HEK293 (cell line): ENCODE measurements at regions not wholly inside any gene's neighbourhood (a gene's known extent, or its start where the extent isn't known, plus 50 kb on each side); places are given as distances from the start of the nearest gene placed in this dataset.

Experiments used
- CTCF ChIA-PET: fragments of 350-600 bp; formaldehyde crosslinking; extraction: SDS; loops from one replicate; lab custom pipeline; 2021; ENCODE audit warnings: antibody characterized with exemption; lab: Yijun Ruan, JAX
- POLR2A ChIA-PET: fragments of 300-600 bp; formaldehyde crosslinking; extraction: SDS; loops from one replicate; lab custom pipeline; 2020; ENCODE audit warnings: antibody characterized with exemption, inconsistent platforms; lab: Yijun Ruan, JAX
- H3K27ac ChIP-seq: fragments of 200-500 bp; sonication (Bioruptor generic); 2 replicates; pipeline ENCODE4 v1.5.1; 2014; ENCODE audit warnings: low read depth, low read length, control low read depth, inconsistent platforms; ENCODE audit errors: extremely low read depth
- H3K36me3 ChIP-seq, 2 experiments: fragments of 200-500 bp in 1 of 2; sonication (Bioruptor generic) in 1 of 2; 1 replicate in 1 of 2; 2 replicates in 1 of 2; pipeline ENCODE4 v1.5.1; 2014 to 2017; ENCODE audit warnings: inconsistent platforms in 2 of 2, low read length in 2 of 2; ENCODE audit not compliant: control insufficient read depth in 2 of 2, insufficient read depth in 1 of 2
- H3K4me1 ChIP-seq: fragments of 200-500 bp; sonication (Bioruptor generic); 2 replicates; pipeline ENCODE4 v1.5.1; 2014; ENCODE audit warnings: mild to moderate bottlenecking, low read length, inconsistent platforms; ENCODE audit not compliant: control insufficient read depth, insufficient read depth
- H3K4me3 ChIP-seq: 2 replicates; pipeline ENCODE4 v1.5.1; 2011; ENCODE audit warnings: low read depth, mild to moderate bottlenecking, control low read depth, low read length, moderate library complexity
- H3K9me3 ChIP-seq: fragments of 200-500 bp; sonication (Bioruptor generic); 2 replicates; pipeline ENCODE4 v1.5.1; 2014; ENCODE audit warnings: low read depth, low read length, inconsistent platforms; ENCODE audit not compliant: control insufficient read depth, insufficient read depth
- GLI2 ChIP-seq: fragments of 450-650 bp; formaldehyde crosslinking; IDR thresholded peaks from 2 replicates; pipeline ENCODE4; 2017; ENCODE audit warnings: missing biosample characterization, missing genetic modification characterization, low read depth, borderline replicate concordance
- SP3 ChIP-seq: fragments of 450-650 bp; formaldehyde crosslinking; IDR thresholded peaks from 2 replicates; pipeline ENCODE4 v1.5.1; 2016; ENCODE audit warnings: missing biosample characterization, missing genetic modification characterization
- TSHZ1 ChIP-seq: fragments of 450-650 bp; formaldehyde crosslinking; IDR thresholded peaks from 2 replicates; pipeline ENCODE4 v1.5.1; 2016; ENCODE audit warnings: missing biosample characterization, missing genetic modification characterization, borderline replicate concordance
- ZBTB1 ChIP-seq: fragments of 450-650 bp; formaldehyde crosslinking; IDR thresholded peaks from 2 replicates; pipeline ENCODE4 v1.5.1; 2016; ENCODE audit warnings: missing biosample characterization, missing genetic modification characterization
- ZBTB11 ChIP-seq: fragments of 450-650 bp; formaldehyde crosslinking; conservative IDR thresholded peaks from 2 replicates; pipeline ENCODE4 v1.5.1; 2016; ENCODE audit warnings: low read depth, missing biosample characterization, missing genetic modification characterization
- ZNF146 ChIP-seq: fragments of 450-650 bp; formaldehyde crosslinking; IDR thresholded peaks from 2 replicates; pipeline ENCODE4 v1.5.1; 2016; ENCODE audit warnings: missing biosample characterization, missing genetic modification characterization
- ZNF174 ChIP-seq: fragments of 450-650 bp; formaldehyde crosslinking; IDR thresholded peaks from 2 replicates; pipeline ENCODE4 v1.5.0; 2017; ENCODE audit warnings: missing biosample characterization, mild to moderate bottlenecking, missing genetic modification characterization
- ZNF324 ChIP-seq: fragments of 450-650 bp; formaldehyde crosslinking; IDR thresholded peaks from 2 replicates; pipeline ENCODE4 v1.5.1; 2016; ENCODE audit warnings: missing biosample characterization, missing genetic modification characterization
- ZNF341 ChIP-seq: fragments of 450-650 bp; formaldehyde crosslinking; IDR thresholded peaks from 2 replicates; pipeline ENCODE4; 2016; ENCODE audit warnings: low read depth, missing biosample characterization, missing genetic modification characterization
- ZNF433 ChIP-seq: fragments of 450-650 bp; formaldehyde crosslinking; IDR thresholded peaks from 2 replicates; pipeline ENCODE4 v1.5.1; 2016; ENCODE audit warnings: missing biosample characterization, missing genetic modification characterization, low read depth
- ZNF449 ChIP-seq: fragments of 450-650 bp; formaldehyde crosslinking; IDR thresholded peaks from 2 replicates; pipeline ENCODE4 v1.5.1; 2017; ENCODE audit warnings: missing biosample characterization, mild to moderate bottlenecking, missing genetic modification characterization, moderate library complexity
- ZNF501 ChIP-seq: fragments of 450-650 bp; formaldehyde crosslinking; IDR thresholded peaks from 2 replicates; pipeline ENCODE4 v1.5.1; 2016; ENCODE audit warnings: missing biosample characterization, missing genetic modification characterization
- ZNF544 ChIP-seq: fragments of 450-650 bp; formaldehyde crosslinking; IDR thresholded peaks from 2 replicates; pipeline ENCODE4 v1.5.0; 2017; ENCODE audit warnings: missing biosample characterization, missing genetic modification characterization
- ZNF549 ChIP-seq: fragments of 450-650 bp; IDR thresholded peaks from 2 replicates; pipeline ENCODE4 v1.5.1; 2018; ENCODE audit warnings: missing biosample characterization, missing genetic modification characterization, mild to moderate bottlenecking, inconsistent platforms, moderate library complexity
- ZNF558 ChIP-seq: fragments of 450-650 bp; formaldehyde crosslinking; IDR thresholded peaks from 2 replicates; pipeline ENCODE4 v1.5.1; 2016; ENCODE audit warnings: missing biosample characterization, missing genetic modification characterization
- ZNF707 ChIP-seq: fragments of 450-650 bp; formaldehyde crosslinking; IDR thresholded peaks from 2 replicates; pipeline ENCODE4 v1.5.1; 2016; ENCODE audit warnings: missing biosample characterization, missing genetic modification characterization
- ZNF791 ChIP-seq: fragments of 450-650 bp; formaldehyde crosslinking; IDR thresholded peaks from 2 replicates; pipeline ENCODE4 v1.5.1; 2016; ENCODE audit warnings: missing biosample characterization, missing genetic modification characterization
- ZNF792 ChIP-seq: fragments of 450-650 bp; formaldehyde crosslinking; IDR thresholded peaks from 2 replicates; pipeline ENCODE4 v1.5.1; 2016; ENCODE audit warnings: missing biosample characterization, missing genetic modification characterization
- TF ChIP-seq, protein P1 (sequence below): fragments of 450-650 bp; formaldehyde crosslinking; IDR thresholded peaks from 2 replicates; pipeline ENCODE4 v1.5.1; 2016; ENCODE audit warnings: missing biosample characterization, missing genetic modification characterization

GRCh38 chr2:103233691-103234090, 471.9 kb downstream of the TMEM182 start:
- no peaks in the 10 kb centered on the region for H3K4me1 ChIP-seq
- H3K9me3 ChIP-seq = no peaks in the 10 kb centered on the region
- CTCF ChIA-PET = no interaction called here
- POLR2A ChIA-PET = no interaction called here
- no peak for TF ChIP-seq ZNF707
- H3K27ac ChIP-seq = no peak overlapping the region
- H3K4me3 ChIP-seq = no peak overlapping the region
- H3K36me3 ChIP-seq = no peaks in the 10 kb centered on the region

DNA sequence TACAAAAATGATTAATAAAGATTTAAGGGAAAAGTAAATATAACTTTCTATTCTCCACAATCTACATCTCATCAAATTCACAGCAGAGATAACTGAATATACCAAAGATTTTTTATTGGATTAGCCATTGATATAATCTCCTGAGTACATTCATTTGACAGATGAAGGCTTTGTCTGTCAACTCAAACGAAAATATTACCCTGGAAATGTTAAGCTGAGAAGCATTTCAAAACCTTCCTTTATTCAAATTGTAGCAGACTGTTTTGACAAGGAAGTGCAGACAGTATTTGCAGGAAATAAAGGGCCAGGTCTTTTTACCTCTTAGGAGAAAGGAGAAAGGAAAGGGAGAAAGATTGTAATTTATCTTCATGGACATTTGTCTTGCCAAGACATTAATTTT, 473.5 kb downstream of the TMEM182 start:
- H3K4me3 ChIP-seq = no peak overlapping the region
- H3K36me3 ChIP-seq = no peaks in the 10 kb centered on the region
- ChIA-PET CTCF (no interaction called here), POLR2A (no interaction called here)
- TF ChIP-seq ZBTB11 (tag by site-specific recombination) = no peak
- H3K27ac ChIP-seq = no peak overlapping the region
- no peaks in the 10 kb centered on the region for H3K4me1 ChIP-seq
- H3K9me3 ChIP-seq = no peaks in the 10 kb centered on the region

GRCh38 chr2:103249462-103249861, 487.6 kb downstream of the TMEM182 start:
- ChIA-PET CTCF (no interaction called here), POLR2A (no interaction called here)
- no peaks in the 10 kb centered on the region for H3K9me3 ChIP-seq
- H3K4me1 ChIP-seq = no peaks in the 10 kb centered on the region
- no peak overlapping the region for H3K27ac ChIP-seq
- H3K36me3 ChIP-seq = no peaks in the 10 kb centered on the region
- H3K4me3 ChIP-seq = no peak overlapping the region
- no peak for TF ChIP-seq TSHZ1 (tag by site-specific recombination)
- no peak for TF ChIP-seq ZNF324 (tag by site-specific recombination)
- TF ChIP-seq ZNF549 = no peak
- no peak for TF ChIP-seq ZNF146 (tag by site-specific recombination)
- TF ChIP-seq, all 188 proteins: peak for 0

DNA sequence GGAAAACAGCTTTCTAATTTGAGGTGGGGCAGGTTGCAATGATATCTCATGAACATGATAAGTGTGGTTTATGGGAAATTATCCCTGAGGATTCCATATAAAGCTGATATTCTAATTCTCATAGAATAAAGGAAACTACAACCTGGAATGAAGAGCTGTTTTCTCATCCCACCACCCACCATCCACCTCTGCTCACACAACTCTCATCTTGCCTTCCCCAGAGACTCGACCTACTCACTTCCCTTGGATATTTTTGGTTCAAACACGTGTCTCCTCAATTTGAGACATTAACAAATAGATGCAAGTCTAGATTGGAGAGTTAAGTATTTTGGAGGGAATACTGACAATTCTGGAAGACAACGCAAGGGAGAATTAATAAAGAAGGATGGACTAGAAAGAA, 490.9 kb downstream of the TMEM182 start:
- H3K4me3 ChIP-seq = no peak overlapping the region
- no peaks in the 10 kb centered on the region for H3K36me3 ChIP-seq
- H3K27ac ChIP-seq = no peak overlapping the region
- ChIA-PET POLR2A (no interaction called here), CTCF (no interaction called here)
- no peaks in the 10 kb centered on the region for H3K9me3 ChIP-seq
- H3K4me1 ChIP-seq = no peaks in the 10 kb centered on the region
- TF ChIP-seq SP3 (tag by site-specific recombination) = no peak
- TF ChIP-seq ZBTB1 (tag by site-specific recombination) = no peak
- no peak for TF ChIP-seq ZNF544 (tag by site-specific recombination)
- TF ChIP-seq ZNF174 = no peak
- TF ChIP-seq GLI2 (tag by site-specific recombination) = no peak
- TF ChIP-seq ZNF341 (tag by site-specific recombination) = no peak
- no peak for TF ChIP-seq ZNF433 (tag by site-specific recombination)
- no peak for TF ChIP-seq ZNF791 (tag by site-specific recombination)
- TF ChIP-seq, protein P1, sequence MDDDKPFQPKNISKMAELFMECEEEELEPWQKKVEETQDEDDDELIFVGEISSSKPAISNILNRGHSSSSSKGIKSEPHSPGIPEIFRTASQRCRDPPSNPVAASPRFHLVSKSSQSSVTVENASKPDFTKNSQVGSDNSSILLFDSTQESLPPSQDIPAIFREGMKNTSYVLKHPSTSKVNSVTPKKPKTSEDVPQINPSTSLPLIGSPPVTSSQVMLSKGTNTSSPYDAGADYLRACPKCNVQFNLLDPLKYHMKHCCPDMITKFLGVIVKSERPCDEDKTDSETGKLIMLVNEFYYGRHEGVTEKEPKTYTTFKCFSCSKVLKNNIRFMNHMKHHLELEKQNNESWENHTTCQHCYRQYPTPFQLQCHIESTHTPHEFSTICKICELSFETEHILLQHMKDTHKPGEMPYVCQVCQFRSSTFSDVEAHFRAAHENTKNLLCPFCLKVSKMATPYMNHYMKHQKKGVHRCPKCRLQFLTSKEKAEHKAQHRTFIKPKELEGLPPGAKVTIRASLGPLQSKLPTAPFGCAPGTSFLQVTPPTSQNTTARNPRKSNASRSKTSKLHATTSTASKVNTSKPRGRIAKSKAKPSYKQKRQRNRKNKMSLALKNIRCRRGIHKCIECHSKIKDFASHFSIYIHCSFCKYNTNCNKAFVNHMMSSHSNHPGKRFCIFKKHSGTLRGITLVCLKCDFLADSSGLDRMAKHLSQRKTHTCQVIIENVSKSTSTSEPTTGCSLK = no peak
- TF ChIP-seq ZNF449 (tag by site-specific recombination) = no peak
- no peak for TF ChIP-seq ZNF558 (tag by site-specific recombination)
- no peak for TF ChIP-seq ZNF792 (tag by site-specific recombination)
- TF ChIP-seq ZNF501 (tag by site-specific recombination) = no peak
